ENCODE measurements at regions not wholly inside any gene's neighbourhood (a gene's known extent, or its start where the extent isn't known, plus 50 kb on each side); places are given as distances from the start of the nearest gene placed in this dataset.

- H3K9ac ChIP-seq (ENCODE audit: low read length): no peak overlapping the region
- H3K9me2 ChIP-seq (ENCODE audit: insufficient read depth, low read length): no peaks in the 10 kb centered on the region
- no peaks in the 10 kb centered on the region for H3K27me3 ChIP-seq (ENCODE audit: insufficient read depth, low read depth, low read length)
- no peaks in the 10 kb centered on the region for H3K36me3 ChIP-seq (ENCODE audit: insufficient read depth, low read length)
- no peaks in the 10 kb centered on the region for H3F3A ChIP-seq (ENCODE audit: insufficient read depth, low read length, poor library complexity, severe bottlenecking)
- H4K20me1 ChIP-seq (ENCODE audit: insufficient read depth): no peaks in the 10 kb centered on the region
- TF ChIP-seq CTCF (IDR thresholded peaks at IDR 0.05; ENCODE audit: poor library complexity, severe bottlenecking) (no peak), MXI1 (conservative IDR thresholded peaks at IDR 0.05; ENCODE audit: poor library complexity, severe bottlenecking) (no peak), EZH2 (IDR thresholded peaks at IDR 0.05; ENCODE audit: borderline replicate concordance, insufficient read depth, low read length, poor library complexity, severe bottlenecking) (no peak), RAD21 (conservative IDR thresholded peaks at IDR 0.05) (no peak), EP300 (conservative IDR thresholded peaks at IDR 0.05; ENCODE audit: poor library complexity, severe bottlenecking) (no peak), TAF1 (IDR thresholded peaks at IDR 0.05; ENCODE audit: low read depth) (no peak), SMC3 (conservative IDR thresholded peaks at IDR 0.05; ENCODE audit: poor library complexity) (no peak), POLR2AphosphoS5 (IDR thresholded peaks at IDR 0.05) (no peak), REST (IDR thresholded peaks at IDR 0.05; ENCODE audit: borderline replicate concordance) (no peak)
- H3K4me3 ChIP-seq (ENCODE audit: low read length): no peak overlapping the region
- H2AFZ ChIP-seq (ENCODE audit: low read depth, low read length): no peak overlapping the region
- no peaks in the 10 kb centered on the region for H3K9me3 ChIP-seq (ENCODE audit: low read length)
- H3K4me2 ChIP-seq (ENCODE audit: low read length): no peak overlapping the region
- H3K79me2 ChIP-seq (replicated peaks; ENCODE audit: insufficient read depth, low read length): no peaks in the 10 kb centered on the region
- H3K27ac ChIP-seq (ENCODE audit: low read length): no peak overlapping the region
Observed at GRCh38 chr6:156545931-156546330, 231.2 kb upstream of the ARID1B start.

GRCh38 chr6:156545021-156545420 lies 232.2 kb upstream of the ARID1B start:
- no peaks in the 10 kb centered on the region for H3K27me3 ChIP-seq (ENCODE audit: insufficient read depth, low read depth, low read length)
- no peaks in the 10 kb centered on the region for H4K20me1 ChIP-seq (ENCODE audit: insufficient read depth)
- no peaks in the 10 kb centered on the region for H3K79me2 ChIP-seq (replicated peaks; ENCODE audit: insufficient read depth, low read length)
- H3K27ac ChIP-seq (ENCODE audit: low read length): no peak overlapping the region
- no peaks in the 10 kb centered on the region for H3K36me3 ChIP-seq (ENCODE audit: insufficient read depth, low read length)
- H3K9me2 ChIP-seq (ENCODE audit: insufficient read depth, low read length): no peaks in the 10 kb centered on the region
- H3K4me3 ChIP-seq (ENCODE audit: low read length): no peak overlapping the region
- no peak overlapping the region for H3K9ac ChIP-seq (ENCODE audit: low read length)
- no peaks in the 10 kb centered on the region for H3F3A ChIP-seq (ENCODE audit: insufficient read depth, low read length, poor library complexity, severe bottlenecking)
- no peak overlapping the region for H2AFZ ChIP-seq (ENCODE audit: low read depth, low read length)
- no peak overlapping the region for H3K4me2 ChIP-seq (ENCODE audit: low read length)
- no peaks in the 10 kb centered on the region for H3K9me3 ChIP-seq (ENCODE audit: low read length)
- TF ChIP-seq EZH2 (IDR thresholded peaks at IDR 0.05; ENCODE audit: borderline replicate concordance, insufficient read depth, low read length, poor library complexity, severe bottlenecking) (no peak), POLR2AphosphoS5 (IDR thresholded peaks at IDR 0.05) (no peak), TAF1 (IDR thresholded peaks at IDR 0.05; ENCODE audit: low read depth) (no peak), MXI1 (conservative IDR thresholded peaks at IDR 0.05; ENCODE audit: poor library complexity, severe bottlenecking) (no peak), REST (IDR thresholded peaks at IDR 0.05; ENCODE audit: borderline replicate concordance) (no peak), EP300 (conservative IDR thresholded peaks at IDR 0.05; ENCODE audit: poor library complexity, severe bottlenecking) (no peak), CTCF (IDR thresholded peaks at IDR 0.05; ENCODE audit: poor library complexity, severe bottlenecking) (no peak), RAD21 (conservative IDR thresholded peaks at IDR 0.05) (no peak), SMC3 (conservative IDR thresholded peaks at IDR 0.05; ENCODE audit: poor library complexity) (no peak)

Data from neural cell (in vitro differentiated cells).